ENCODE measurements at regions not wholly inside any gene's neighbourhood (a gene's known extent, or its start where the extent isn't known, plus 50 kb on each side); places are given as distances from the start of the nearest gene placed in this dataset.

DNA sequence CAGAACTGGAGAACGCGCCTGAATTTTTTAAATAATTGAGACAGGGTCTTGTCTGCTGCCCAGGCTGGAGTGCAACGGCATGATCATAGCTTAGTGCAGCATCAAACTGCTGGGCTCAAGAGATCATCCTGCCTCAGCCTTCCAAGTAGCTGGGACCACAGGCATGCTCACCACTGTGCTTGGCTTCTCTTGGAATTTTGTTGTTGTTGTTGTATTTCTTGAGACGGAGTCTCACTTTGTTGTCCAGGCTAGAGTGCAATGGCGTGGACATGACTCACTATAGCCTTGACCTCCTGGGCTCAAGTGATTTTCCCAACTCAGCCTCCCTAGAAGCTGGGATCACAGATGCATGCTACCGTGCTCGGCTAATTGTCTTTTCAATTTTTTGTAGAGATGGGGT, 58.4 kb upstream of the DAB2IP start:
- intact Hi-C loops (cut with DNase I; ENCODE audit: low total_unique reads): no loop called here
- no peak for DNase-seq
- Histone ChIP-seq H3K9me3 (peaks cover 0 to 15% (median 13%) of the 10 kb centered on the region in 8 donors), H3K36me3 (no peaks in the 10 kb centered on the region), H3K4me3 (no peak overlapping the region), H3K27me3 (replicated peaks in 1 of 7) (peaks cover 0 to 49% (median 3%) of the 10 kb centered on the region in 7 donors), H3K27ac (no peak overlapping the region), H3K4me1 (no peaks in the 10 kb centered on the region)
- TF ChIP-seq POLR2AphosphoS5 (IDR thresholded peaks at IDR 0.05) (no peak), POLR2A (IDR thresholded peaks at IDR 0.05) (no peak)
- TF ChIP-seq, protein P1, sequence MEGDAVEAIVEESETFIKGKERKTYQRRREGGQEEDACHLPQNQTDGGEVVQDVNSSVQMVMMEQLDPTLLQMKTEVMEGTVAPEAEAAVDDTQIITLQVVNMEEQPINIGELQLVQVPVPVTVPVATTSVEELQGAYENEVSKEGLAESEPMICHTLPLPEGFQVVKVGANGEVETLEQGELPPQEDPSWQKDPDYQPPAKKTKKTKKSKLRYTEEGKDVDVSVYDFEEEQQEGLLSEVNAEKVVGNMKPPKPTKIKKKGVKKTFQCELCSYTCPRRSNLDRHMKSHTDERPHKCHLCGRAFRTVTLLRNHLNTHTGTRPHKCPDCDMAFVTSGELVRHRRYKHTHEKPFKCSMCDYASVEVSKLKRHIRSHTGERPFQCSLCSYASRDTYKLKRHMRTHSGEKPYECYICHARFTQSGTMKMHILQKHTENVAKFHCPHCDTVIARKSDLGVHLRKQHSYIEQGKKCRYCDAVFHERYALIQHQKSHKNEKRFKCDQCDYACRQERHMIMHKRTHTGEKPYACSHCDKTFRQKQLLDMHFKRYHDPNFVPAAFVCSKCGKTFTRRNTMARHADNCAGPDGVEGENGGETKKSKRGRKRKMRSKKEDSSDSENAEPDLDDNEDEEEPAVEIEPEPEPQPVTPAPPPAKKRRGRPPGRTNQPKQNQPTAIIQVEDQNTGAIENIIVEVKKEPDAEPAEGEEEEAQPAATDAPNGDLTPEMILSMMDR (IDR thresholded peaks at IDR 0.05 in 8 of 11, conservative IDR thresholded peaks at IDR 0.05 in 3 of 11): no peak
- 84 to 91% (median 88%) methylated on average over 7 of the region's 7 CpGs for WGBS, 5 donors

DNA sequence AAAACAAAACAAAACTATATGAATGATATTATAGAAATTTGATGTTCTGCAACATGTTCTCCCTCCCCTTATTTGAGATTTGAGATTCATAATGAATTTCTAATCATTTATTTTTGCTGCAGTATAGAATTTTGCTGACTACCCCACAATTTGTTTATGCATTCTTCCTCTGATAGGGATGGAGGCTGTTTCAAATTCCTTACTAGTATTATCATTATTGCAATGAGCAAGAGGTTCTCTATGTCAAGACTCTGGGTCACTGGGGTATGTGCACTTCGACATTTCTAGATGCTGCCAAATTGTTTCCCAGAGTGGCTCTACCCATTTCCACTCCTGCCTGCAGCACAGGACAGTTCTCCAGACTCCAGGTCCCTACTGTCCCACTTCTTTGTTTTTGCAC, 54.9 kb upstream of the DAB2IP start:
- DNase-seq: no peak
- Histone ChIP-seq H3K4me1 (peaks cover 7 to 33% (median 21%) of the 10 kb centered on the region in 6 donors), H3K9me3 (peaks cover 0 to 21% (median 17%) of the 10 kb centered on the region in 8 donors), H3K27me3 (replicated peaks in 1 of 7) (peaks cover 9 to 70% (median 33%) of the 10 kb centered on the region in 7 donors), H3K4me3 (no peak overlapping the region), H3K36me3 (no peaks in the 10 kb centered on the region), H3K27ac (no peak overlapping the region)
- intact Hi-C loops (cut with DNase I; ENCODE audit: low total_unique reads): no loop called here
- 72 to 90% (median 79%) methylated on average over 1 of the region's 1 CpG for WGBS, 5 donors
- TF ChIP-seq POLR2A (IDR thresholded peaks at IDR 0.05): no peak
- TF ChIP-seq, protein P1 (IDR thresholded peaks at IDR 0.05 in 8 of 11, conservative IDR thresholded peaks at IDR 0.05 in 3 of 11): no peak
- no peak for TF ChIP-seq POLR2AphosphoS5 (IDR thresholded peaks at IDR 0.05)

DNA sequence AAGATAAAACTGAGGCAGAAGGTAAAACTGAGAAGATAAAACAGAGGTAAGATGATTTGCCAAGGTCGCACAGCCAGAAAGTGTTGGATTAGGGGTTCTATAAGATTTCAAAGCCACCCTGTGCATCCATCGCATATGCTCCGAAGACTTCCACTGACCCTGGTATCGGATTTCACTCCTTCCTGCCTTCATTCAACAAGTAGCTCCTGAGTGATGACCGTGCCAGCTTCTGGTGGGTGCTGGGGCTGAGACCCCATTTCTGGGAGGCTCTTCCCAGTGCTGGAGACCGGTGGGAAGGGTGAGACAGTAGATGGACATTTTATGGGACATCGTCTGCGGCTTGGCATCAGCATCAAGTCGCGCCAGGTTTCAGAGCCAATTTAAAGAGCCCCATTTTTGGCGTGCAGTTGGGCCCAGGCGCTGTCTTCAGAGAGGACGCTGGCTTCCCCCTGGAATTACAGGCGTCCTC, 53.7 kb upstream of the DAB2IP start:
- no peak for TF ChIP-seq POLR2AphosphoS5 (IDR thresholded peaks at IDR 0.05)
- TF ChIP-seq, protein P1 (IDR thresholded peaks at IDR 0.05 in 8 of 11, conservative IDR thresholded peaks at IDR 0.05 in 3 of 11): no peak
- no peak for TF ChIP-seq POLR2A (IDR thresholded peaks at IDR 0.05)
- intact Hi-C loops (cut with DNase I; ENCODE audit: low total_unique reads): no loop called here
- peak overlapping the region in 3 of 8 donors; percentile 44 to 72 (median 65) for H3K27ac ChIP-seq
- peaks cover 7 to 36% (median 22%) of the 10 kb centered on the region in 6 donors for H3K4me1 ChIP-seq
- 72 to 82% (median 75%) methylated on average over 12 to 14 of the region's 14 CpGs for WGBS, 5 donors
- peaks cover 9 to 81% (median 36%) of the 10 kb centered on the region in 7 donors for H3K27me3 ChIP-seq (replicated peaks in 1 of 7)
- DNase-seq: no peak
- H3K9me3 ChIP-seq: peaks cover 0 to 21% (median 17%) of the 10 kb centered on the region in 8 donors
- H3K4me3 ChIP-seq: peak overlapping the region in 1 of 8 donors; percentile 17
- no peaks in the 10 kb centered on the region for H3K36me3 ChIP-seq

DNA sequence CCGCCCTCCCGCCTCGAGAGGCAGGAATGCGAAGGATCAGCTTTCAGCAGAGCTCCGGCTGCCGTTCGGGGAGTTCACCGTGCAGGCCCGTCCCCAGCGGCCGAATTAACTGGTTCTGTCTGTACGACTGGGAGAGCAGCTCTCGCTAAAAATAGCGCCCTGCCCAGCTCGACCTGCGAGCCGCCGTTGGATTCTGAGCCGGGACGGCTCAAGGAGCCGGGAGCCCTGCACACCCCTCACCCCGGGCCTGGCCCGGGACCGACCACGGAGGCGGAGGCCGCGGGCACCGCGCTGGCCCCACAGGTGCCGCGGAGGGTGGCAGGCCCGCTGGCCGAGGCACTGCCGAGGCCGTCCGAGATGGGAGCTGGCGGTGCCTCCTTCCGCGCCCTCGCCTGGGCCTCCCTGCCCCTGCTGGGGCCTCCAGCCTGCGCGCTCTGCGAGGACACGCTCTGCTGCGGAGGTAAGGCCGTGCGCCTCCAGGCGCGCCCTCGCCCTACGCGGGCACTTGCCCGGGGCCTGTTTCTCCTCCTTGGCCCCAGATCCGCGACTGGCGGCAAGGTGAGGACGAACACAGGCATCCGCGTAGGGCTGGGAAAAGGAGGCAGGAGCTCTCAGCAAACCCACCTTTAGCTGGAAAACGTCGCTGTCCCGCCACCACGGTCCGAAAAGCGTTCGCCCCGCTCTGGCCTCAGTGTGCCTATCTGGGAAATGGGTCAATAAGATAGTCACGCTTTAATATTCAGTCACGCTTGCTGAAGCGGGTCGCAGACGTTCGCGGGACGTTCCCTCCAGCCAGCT, 53.1 kb upstream of the DAB2IP start:
- WGBS, 5 donors: 21 to 35% (median 25%) methylated on average over 40 to 76 of the region's 76 CpGs
- Histone ChIP-seq H3K27ac (peak overlapping the region in 6 of 8 donors; percentile 44 to 72 (median 59)), H3K27me3 (replicated peaks in 1 of 7) (peaks cover 9 to 81% (median 36%) of the 10 kb centered on the region in 7 donors), H3K4me3 (peak overlapping the region in 7 of 8 donors; percentile 17 to 64 (median 32)), H3K4me1 (peaks cover 7 to 36% (median 22%) of the 10 kb centered on the region in 6 donors), H3K9me3 (peaks cover 0 to 21% (median 17%) of the 10 kb centered on the region in 8 donors), H3K36me3 (no peaks in the 10 kb centered on the region)
- TF ChIP-seq, protein P1 (IDR thresholded peaks at IDR 0.05 in 8 of 11, conservative IDR thresholded peaks at IDR 0.05 in 3 of 11): peak in 1 of 11 experiments; percentile 9
- TF ChIP-seq POLR2A (IDR thresholded peaks at IDR 0.05): no peak
- peak in 2 of 3 donors; percentile 5 to 36 for TF ChIP-seq POLR2AphosphoS5 (IDR thresholded peaks at IDR 0.05)
- intact Hi-C loops (cut with DNase I; ENCODE audit: low total_unique reads): no loop called here
- no peak for DNase-seq
